SK-N-SH treated with all-trans-retinoic acid at 6 μM for 48 hours (cell line): ENCODE measurements at regions not wholly inside any gene's neighbourhood (a gene's known extent, or its start where the extent isn't known, plus 50 kb on each side); places are given as distances from the start of the nearest gene placed in this dataset.

Source experiments
- ATAC-seq: fragments of 200-7000 bp; cut with Tn5 transposase; 3 replicates; pipeline ENCODE4 v1.9.1; 2020; ENCODE audit warnings: mild to moderate bottlenecking, moderate library complexity
- CREB5 ChIP-seq: fragments of 250-450 bp; sonication (Bioruptor Pico); IDR thresholded peaks from 2 replicates; pipeline ENCODE4 v1.5.1; 2020; ENCODE audit warnings: low read depth, mild to moderate bottlenecking, moderate library complexity
- ESRRG ChIP-seq: fragments of 250-450 bp; sonication (Bioruptor Pico); IDR thresholded peaks from 2 replicates; pipeline ENCODE4 v1.6.1; 2021; ENCODE audit warnings: mild to moderate bottlenecking
- ISL1 ChIP-seq: fragments of 250-450 bp; sonication (Bioruptor Pico); IDR thresholded peaks from 2 replicates; pipeline ENCODE4 v2.1.2; 2022; ENCODE audit warnings: mild to moderate bottlenecking, moderate library complexity
- OSR1 ChIP-seq: fragments of 250-450 bp; sonication (Bioruptor Pico); IDR thresholded peaks from 2 replicates; pipeline ENCODE4 v1.8.0; 2022; ENCODE audit warnings: moderate library complexity, mild to moderate bottlenecking, inconsistent platforms
- PPARA ChIP-seq: fragments of 250-450 bp; sonication (Bioruptor Pico); IDR thresholded peaks from 2 replicates; pipeline ENCODE4 v1.5.0; 2020; ENCODE audit warnings: mild to moderate bottlenecking, borderline replicate concordance
- RARB ChIP-seq: fragments of 250-450 bp; sonication (Bioruptor Pico); IDR thresholded peaks from 2 replicates; pipeline ENCODE4 v1.8.0; 2021; ENCODE audit warnings: mild to moderate bottlenecking, moderate library complexity
- SNAI2 ChIP-seq: fragments of 250-450 bp; sonication (Bioruptor Pico); IDR thresholded peaks from 2 replicates; pipeline ENCODE4 v1.5.0; 2020; ENCODE audit warnings: mild to moderate bottlenecking, moderate library complexity
- TOX ChIP-seq: fragments of 250-450 bp; sonication (Bioruptor Pico); IDR thresholded peaks from 2 replicates; pipeline ENCODE4 v1.8.0; 2021; ENCODE audit warnings: mild to moderate bottlenecking, moderate library complexity, borderline replicate concordance
- TSHZ2 ChIP-seq: fragments of 250-450 bp; sonication (Bioruptor Pico); IDR thresholded peaks from 2 replicates; pipeline ENCODE4 v1.5.0; 2020; ENCODE audit warnings: mild to moderate bottlenecking, moderate library complexity
- ZC3H10 ChIP-seq: fragments of 250-450 bp; sonication (Bioruptor Pico); IDR thresholded peaks from 2 replicates; pipeline ENCODE4 v1.5.1; 2021; ENCODE audit warnings: mild to moderate bottlenecking, moderate library complexity
- ZFP3 ChIP-seq: fragments of 250-450 bp; sonication (Bioruptor Pico); IDR thresholded peaks from 2 replicates; pipeline ENCODE4 v1.5.0; 2020; ENCODE audit warnings: mild to moderate bottlenecking, moderate library complexity
- ZFP30 ChIP-seq: fragments of 450-650 bp; formaldehyde crosslinking; IDR thresholded peaks from 2 replicates; pipeline ENCODE4 v1.5.0; 2022; ENCODE audit warnings: mild to moderate bottlenecking, moderate library complexity
- ZNF565 ChIP-seq: fragments of 450-650 bp; formaldehyde crosslinking; conservative IDR thresholded peaks from 2 replicates; pipeline ENCODE4 v1.5.0; 2020; ENCODE audit warnings: low read depth, mild to moderate bottlenecking, moderate library complexity
- ZNF70 ChIP-seq: fragments of 450-650 bp; formaldehyde crosslinking; IDR thresholded peaks from 2 replicates; pipeline ENCODE4 v1.5.0; 2020; ENCODE audit warnings: mild to moderate bottlenecking, moderate library complexity
- ZNF8 ChIP-seq: fragments of 450-650 bp; formaldehyde crosslinking; IDR thresholded peaks from 2 replicates; pipeline ENCODE4 v1.5.0; 2020; ENCODE audit warnings: mild to moderate bottlenecking, moderate library complexity
- TF ChIP-seq, protein P1 (sequence below): fragments of 250-450 bp; sonication (Bioruptor Pico); IDR thresholded peaks from 2 replicates; pipeline ENCODE4 v1.5.1; 2021; ENCODE audit warnings: mild to moderate bottlenecking, moderate library complexity
- TF ChIP-seq, protein P2 (sequence below): fragments of 250-450 bp; sonication (Bioruptor Pico); IDR thresholded peaks from 2 replicates; pipeline ENCODE4 v1.8.0; 2021; ENCODE audit warnings: low read depth, mild to moderate bottlenecking, moderate library complexity, borderline replicate concordance
- TF ChIP-seq, protein P3 (sequence below): fragments of 250-450 bp; sonication (Bioruptor Pico); IDR thresholded peaks from 2 replicates; pipeline ENCODE4 v1.8.0; 2020; ENCODE audit warnings: mild to moderate bottlenecking, moderate library complexity, borderline replicate concordance

- TF ChIP-seq ZNF70 (no peak), ZC3H10 (CRISPR knock-in tag) (no peak), ZNF565 (no peak), ESRRG (CRISPR knock-in tag) (no peak), OSR1 (CRISPR knock-in tag) (no peak), CREB5 (CRISPR knock-in tag) (no peak), PPARA (CRISPR knock-in tag) (no peak), TOX (CRISPR knock-in tag) (no peak), SNAI2 (CRISPR knock-in tag) (no peak), ZNF8 (CRISPR knock-in tag) (no peak)
- TF ChIP-seq, protein P1, sequence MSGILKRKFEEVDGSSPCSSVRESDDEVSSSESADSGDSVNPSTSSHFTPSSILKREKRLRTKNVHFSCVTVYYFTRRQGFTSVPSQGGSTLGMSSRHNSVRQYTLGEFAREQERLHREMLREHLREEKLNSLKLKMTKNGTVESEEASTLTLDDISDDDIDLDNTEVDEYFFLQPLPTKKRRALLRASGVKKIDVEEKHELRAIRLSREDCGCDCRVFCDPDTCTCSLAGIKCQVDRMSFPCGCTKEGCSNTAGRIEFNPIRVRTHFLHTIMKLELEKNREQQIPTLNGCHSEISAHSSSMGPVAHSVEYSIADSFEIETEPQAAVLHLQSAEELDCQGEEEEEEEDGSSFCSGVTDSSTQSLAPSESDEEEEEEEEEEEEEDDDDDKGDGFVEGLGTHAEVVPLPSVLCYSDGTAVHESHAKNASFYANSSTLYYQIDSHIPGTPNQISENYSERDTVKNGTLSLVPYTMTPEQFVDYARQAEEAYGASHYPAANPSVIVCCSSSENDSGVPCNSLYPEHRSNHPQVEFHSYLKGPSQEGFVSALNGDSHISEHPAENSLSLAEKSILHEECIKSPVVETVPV, result no peak
- TF ChIP-seq, protein P2, sequence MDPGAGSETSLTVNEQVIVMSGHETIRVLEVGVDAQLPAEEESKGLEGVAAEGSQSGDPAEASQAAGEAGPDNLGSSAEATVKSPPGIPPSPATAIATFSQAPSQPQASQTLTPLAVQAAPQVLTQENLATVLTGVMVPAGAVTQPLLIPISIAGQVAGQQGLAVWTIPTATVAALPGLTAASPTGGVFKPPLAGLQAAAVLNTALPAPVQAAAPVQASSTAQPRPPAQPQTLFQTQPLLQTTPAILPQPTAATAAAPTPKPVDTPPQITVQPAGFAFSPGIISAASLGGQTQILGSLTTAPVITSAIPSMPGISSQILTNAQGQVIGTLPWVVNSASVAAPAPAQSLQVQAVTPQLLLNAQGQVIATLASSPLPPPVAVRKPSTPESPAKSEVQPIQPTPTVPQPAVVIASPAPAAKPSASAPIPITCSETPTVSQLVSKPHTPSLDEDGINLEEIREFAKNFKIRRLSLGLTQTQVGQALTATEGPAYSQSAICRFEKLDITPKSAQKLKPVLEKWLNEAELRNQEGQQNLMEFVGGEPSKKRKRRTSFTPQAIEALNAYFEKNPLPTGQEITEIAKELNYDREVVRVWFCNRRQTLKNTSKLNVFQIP (CRISPR knock-in tag), result no peak
- no peak for ATAC-seq
Measured at GRCh38 chr6:23343610-23344306, 774.4 kb downstream of the HDGFL1 start.

- ATAC-seq, result no peak
- no peak for TF ChIP-seq RARB (CRISPR knock-in tag)
- no peak for TF ChIP-seq TSHZ2 (CRISPR knock-in tag)
- TF ChIP-seq, protein P1, result no peak
- 0 out of 2 replicates have a peak, but pooled peaks have one; percentile 7 for TF ChIP-seq ZNF70
- TF ChIP-seq, protein P3, sequence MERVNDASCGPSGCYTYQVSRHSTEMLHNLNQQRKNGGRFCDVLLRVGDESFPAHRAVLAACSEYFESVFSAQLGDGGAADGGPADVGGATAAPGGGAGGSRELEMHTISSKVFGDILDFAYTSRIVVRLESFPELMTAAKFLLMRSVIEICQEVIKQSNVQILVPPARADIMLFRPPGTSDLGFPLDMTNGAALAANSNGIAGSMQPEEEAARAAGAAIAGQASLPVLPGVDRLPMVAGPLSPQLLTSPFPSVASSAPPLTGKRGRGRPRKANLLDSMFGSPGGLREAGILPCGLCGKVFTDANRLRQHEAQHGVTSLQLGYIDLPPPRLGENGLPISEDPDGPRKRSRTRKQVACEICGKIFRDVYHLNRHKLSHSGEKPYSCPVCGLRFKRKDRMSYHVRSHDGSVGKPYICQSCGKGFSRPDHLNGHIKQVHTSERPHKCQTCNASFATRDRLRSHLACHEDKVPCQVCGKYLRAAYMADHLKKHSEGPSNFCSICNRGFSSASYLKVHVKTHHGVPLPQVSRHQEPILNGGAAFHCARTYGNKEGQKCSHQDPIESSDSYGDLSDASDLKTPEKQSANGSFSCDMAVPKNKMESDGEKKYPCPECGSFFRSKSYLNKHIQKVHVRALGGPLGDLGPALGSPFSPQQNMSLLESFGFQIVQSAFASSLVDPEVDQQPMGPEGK (CRISPR knock-in tag), result no peak
Measured at GRCh38 chr6:23348185-23348584, 777.8 kb upstream of the NRSN1 start.

DNA sequence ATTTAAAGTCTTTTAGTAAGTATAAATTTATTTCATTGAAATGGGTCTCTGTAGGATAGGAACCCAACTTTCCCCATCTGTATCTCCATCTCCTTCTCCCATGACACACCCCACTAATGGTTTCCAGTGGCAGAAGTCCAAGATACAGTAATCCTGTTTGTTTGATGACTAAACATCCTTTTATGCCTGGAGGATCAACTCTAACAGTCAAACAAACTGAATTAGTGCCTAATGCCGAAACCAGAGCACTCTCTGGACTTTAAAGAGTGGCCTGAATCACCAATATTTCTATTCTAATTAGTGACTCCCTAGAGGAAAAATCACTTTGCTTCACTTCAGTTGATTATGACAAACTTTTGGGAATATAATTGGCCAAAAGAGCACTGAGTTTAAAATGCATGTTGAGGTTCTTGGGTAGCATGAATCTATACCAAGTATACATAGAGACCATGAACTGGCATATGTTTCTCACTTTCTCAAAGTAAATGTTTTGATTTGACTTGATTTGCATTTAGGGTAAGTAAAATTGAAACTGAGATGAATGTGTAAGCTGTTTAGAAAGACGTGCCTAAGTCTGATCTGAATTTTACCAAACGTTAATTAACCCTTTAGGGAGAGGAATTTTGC is 776.4 kb upstream of the NRSN1 start:
- peak; percentile 86 for ATAC-seq
- TF ChIP-seq, protein P3 (CRISPR knock-in tag), result peak; percentile 99
- TF ChIP-seq ZNF70, result peak; percentile 49; the same call in 1 of the 2 replicates
- TF ChIP-seq, protein P1, result peak; percentile 98
- TF ChIP-seq ZFP3 (CRISPR knock-in tag), result peak; percentile 80
- TF ChIP-seq ZNF565, result peak; percentile 83; the same call in 1 of the 2 replicates
- TF ChIP-seq PPARA (CRISPR knock-in tag), result no peak
- TF ChIP-seq ESRRG (CRISPR knock-in tag), result peak; percentile 90; the same call in 1 of the 2 replicates
- TF ChIP-seq ZFP30 (CRISPR knock-in tag), result peak; percentile 52; the same call in 1 of the 2 replicates
- peak; percentile 100 for TF ChIP-seq ISL1 (CRISPR knock-in tag)
